RCC 7860 (cell line): ENCODE measurements at regions not wholly inside any gene's neighbourhood (a gene's known extent, or its start where the extent isn't known, plus 50 kb on each side); places are given as distances from the start of the nearest gene placed in this dataset.
"Not testable (repeated sequence)": the region's sequence is repeated elsewhere in the genome, so short reads cannot be mapped to it uniquely, and the experiment has no call there.

ENCODE experiments used
- DNase-seq: peaks from one replicate; pipeline ENCODE4 v3.0.0-alpha.2; 2015; ENCODE audit warnings: low spot score
- FAIRE-seq: peaks from 2 replicates; lab custom pipeline; 2012; peaks lifted over from hg19 to GRCh38; lab: Jason Lieb, UNC

- no peak for DNase-seq
Measured at GRCh38 chr12:74204236-74204635, 333.4 kb upstream of the ATXN7L3B start.

GRCh38 chr12:74227846-74228545 lies 309.6 kb upstream of the ATXN7L3B start:
- DNase-seq (no peak), FAIRE-seq (no peak)

More at GRCh38 chr12:74204236-74204635, 333.4 kb upstream of the ATXN7L3B start:
- no peak for FAIRE-seq

DNA sequence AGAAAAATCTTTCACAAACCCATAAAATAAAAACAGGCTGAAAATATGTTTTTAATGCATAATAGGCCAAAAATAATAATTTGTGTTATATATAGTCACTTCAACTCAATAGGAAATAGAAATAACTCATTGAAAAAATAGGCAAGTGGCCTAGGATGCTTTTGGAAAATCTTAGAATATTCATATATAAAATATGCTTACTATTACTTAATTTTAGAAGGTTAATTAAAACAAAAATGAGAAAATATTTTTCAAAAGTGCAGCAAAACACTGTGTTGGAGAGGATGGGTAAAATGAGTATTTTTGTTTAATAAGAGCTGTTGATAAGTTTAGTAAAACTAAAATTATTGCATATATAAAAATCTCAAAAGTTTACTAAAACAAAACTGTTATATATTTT lies 308.0 kb upstream of the ATXN7L3B start:
- FAIRE-seq (no peak), DNase-seq (no peak)

DNA sequence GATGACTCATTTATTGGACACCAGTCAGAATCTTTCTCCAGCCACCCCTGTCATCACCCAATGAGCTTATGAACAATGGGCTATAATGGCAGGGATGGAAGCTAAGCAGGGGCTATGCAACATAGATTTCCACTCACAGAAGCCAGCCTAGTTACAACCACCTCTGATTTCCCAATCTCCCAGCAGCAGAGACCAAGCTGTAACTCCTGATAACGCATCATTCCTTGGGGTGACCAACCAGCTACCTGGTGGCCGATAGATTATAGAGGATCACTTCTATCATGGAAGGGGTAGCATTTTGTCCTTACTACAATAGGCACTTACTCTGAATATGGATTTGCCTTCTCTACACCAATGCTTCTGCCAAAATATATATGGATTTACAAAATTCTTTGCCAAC lies 302.3 kb upstream of the ATXN7L3B start:
- FAIRE-seq (no peak), DNase-seq (no peak)

- no peak for DNase-seq
- FAIRE-seq = no peak
Measured at GRCh38 chr12:74241341-74241740, 296.3 kb upstream of the ATXN7L3B start.

GRCh38 chr12:74242088-74242487 lies 295.5 kb upstream of the ATXN7L3B start:
- FAIRE-seq = no peak
- no peak for DNase-seq

DNA sequence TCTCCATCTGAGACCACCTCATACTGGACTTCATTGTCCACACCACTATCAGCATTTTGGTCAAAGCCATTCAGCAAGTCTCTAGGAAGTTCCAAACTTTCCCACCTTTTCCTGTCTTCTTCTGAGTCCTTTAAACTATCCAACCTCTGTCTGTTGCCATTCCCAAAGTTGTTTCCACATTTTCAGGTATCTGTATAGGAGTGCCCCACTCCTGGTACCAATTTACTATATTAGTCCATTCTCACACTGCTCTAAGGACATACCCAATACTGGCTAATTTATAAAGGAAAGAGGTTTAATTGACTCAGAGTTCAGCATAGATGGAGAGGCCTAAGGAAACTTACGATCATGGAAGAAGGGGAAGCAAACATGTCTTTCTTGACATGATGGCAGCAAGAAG lies 292.2 kb upstream of the ATXN7L3B start:
- FAIRE-seq (no peak), DNase-seq (no peak)

GRCh38 chr12:74250891-74251290 lies 286.7 kb upstream of the ATXN7L3B start:
- DNase-seq (no peak), FAIRE-seq (no peak)

- FAIRE-seq, DNase-seq: not testable (repeated sequence)
Measured at GRCh38 chr12:74253826-74254225, 283.8 kb upstream of the ATXN7L3B start.

DNA sequence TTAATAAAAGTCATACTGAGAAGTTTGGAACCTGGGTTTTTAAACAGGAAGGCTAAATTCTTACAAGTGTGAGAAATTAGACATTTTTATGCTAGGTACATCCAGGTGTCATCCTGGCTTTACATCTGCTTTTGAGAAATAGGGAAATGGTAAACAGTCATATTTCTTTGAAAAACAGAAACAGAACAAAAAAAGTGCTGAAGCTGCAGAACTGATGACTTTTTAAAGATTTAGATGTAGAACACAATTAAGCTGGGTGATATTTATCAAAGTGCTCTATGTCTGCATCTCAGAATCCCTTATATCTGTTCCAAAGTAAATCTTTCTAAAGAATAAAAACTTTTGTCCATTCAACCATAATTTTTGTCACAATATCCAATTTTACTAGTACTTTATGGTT lies 282.9 kb upstream of the ATXN7L3B start:
- FAIRE-seq (no peak), DNase-seq (no peak)

- FAIRE-seq (no peak), DNase-seq (no peak)
Measured at GRCh38 chr12:74259199-74259598, 278.4 kb upstream of the ATXN7L3B start.

GRCh38 chr12:74264692-74265091 lies 272.9 kb upstream of the ATXN7L3B start:
- FAIRE-seq (no peak), DNase-seq (no peak)

DNA sequence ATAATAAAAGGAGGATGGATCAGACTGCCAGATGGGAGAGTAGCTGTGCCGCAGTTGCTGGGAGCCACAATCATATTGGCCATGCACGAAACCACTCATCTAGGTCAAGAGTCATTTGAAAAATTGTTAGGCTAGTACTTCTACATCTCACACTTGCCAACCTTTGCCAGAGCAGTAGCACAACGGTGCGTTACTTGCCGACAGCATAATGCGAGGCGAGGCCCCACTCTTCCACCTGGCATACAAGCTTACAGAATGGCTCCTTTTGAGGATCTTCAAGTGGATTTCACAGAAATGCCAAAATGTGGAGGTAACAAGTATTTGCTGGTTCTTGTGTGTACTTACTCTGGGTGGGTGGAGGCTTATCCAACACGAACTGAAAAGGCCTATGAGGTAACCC lies 268.3 kb upstream of the ATXN7L3B start:
- not testable (repeated sequence) for DNase-seq, FAIRE-seq

DNA sequence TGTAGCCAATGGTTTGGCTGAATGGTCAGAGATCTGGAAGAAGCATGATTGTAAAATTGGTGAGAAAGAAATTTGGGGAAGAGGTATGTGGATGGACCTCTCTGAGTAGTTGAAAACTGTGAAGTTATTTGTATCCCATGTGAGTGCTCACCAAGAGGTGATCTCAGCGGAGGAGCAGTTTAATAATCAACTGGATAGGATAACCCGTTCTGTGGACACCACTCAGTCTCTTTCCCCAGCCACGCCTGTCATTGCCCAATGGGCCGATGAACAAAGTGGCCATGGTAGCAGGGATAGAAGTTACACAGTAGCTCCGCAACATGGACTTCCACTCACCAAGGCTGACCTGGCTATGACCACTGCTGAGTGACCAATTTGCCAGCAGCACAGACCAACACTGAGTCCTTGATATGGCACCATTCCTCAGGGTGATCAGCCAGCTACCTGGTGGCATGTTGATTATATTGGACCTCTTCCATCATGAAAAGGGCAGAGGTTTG lies 257.4 kb upstream of the ATXN7L3B start:
- FAIRE-seq (no peak), DNase-seq (no peak)

GRCh38 chr12:74281401-74282180 lies 256.0 kb upstream of the ATXN7L3B start:
- DNase-seq, FAIRE-seq: not testable (repeated sequence)

DNA sequence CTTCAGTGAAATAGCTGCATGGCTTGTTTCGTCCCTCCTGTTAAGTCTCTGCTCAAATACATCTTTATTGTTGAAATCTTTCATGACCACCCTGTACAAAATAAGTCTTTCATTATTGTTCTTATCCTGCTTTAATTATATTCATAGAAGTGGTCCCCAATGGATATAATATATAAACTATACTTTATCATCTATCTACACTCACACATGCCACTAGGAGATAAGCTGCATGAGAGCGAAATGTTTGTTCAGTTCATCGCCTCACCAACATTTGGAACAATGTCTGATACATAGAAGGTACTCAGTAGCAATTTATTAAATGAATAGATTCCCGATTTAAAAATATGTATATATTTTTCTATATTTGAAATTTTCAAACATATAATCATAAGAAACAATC lies 254.0 kb upstream of the ATXN7L3B start:
- no peak for FAIRE-seq
- no peak for DNase-seq

- FAIRE-seq = no peak
- DNase-seq = no peak
Measured at GRCh38 chr12:74285773-74286172, 251.9 kb upstream of the ATXN7L3B start.

GRCh38 chr12:74286254-74286653 lies 251.4 kb upstream of the ATXN7L3B start:
- DNase-seq (no peak), FAIRE-seq (no peak)

DNA sequence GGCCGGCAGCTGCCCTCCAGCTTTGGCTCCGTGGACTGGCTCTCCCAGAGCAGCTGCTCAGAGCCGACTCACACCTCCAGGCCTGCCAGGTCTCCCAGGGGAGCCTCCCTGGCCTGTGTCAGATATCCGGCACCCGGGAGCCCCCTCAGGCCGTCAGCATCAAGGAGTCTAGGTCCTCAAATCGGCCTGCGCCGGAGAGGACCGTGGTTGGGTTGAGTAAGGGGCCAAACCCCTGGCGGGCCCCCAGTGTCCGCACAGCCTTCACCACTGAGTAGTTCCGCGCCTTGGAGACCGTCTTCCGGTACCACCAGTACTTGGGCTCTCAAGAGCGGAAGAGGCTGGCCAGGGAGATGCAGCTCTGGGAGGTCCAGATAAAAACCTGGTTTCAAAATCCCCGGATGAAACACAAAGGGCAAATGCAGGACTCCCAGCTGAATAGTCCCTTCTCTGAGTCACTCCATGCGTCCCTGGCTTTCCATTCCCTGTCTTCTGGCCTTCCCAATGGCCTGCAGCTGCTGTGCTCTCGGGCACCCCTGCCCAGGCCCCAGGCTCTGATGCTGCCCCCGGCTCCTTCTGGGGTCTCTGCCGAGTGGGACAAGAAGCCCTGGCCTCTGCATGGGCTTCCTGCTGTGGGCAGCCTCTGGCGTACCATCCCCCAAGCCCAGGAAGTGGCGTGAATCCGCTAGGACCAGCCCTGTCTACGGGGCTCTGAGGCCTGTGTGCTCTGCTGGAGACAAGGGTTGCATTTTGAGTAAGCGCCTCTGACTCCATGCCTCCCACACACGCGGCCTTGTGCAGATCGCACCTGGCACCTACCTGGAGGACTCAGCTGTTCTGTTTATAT lies 245.1 kb upstream of the ATXN7L3B start:
- FAIRE-seq (no peak), DNase-seq (no peak)

DNA sequence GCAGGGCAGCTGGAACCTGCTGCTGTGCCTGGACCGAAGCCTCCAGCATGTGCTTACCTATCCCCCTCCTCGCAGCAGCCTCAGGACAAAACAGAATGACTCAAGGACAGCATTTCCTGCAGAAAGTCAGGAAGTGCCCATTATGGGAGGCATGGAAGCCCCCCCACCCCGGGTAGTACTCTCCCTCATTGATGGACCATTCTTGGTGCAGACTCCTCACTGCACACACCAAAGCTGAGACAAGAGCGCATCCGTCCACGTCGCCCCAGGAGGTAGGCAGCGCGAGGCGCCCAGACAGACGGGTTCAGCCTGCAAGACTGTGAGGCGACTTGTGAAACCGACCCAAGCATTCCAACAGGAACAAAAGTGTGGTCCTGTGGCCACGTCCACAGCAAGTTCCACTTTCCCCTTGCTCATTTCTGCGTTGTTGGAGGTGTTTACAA lies 243.9 kb upstream of the ATXN7L3B start:
- FAIRE-seq (no peak), DNase-seq (no peak)

DNA sequence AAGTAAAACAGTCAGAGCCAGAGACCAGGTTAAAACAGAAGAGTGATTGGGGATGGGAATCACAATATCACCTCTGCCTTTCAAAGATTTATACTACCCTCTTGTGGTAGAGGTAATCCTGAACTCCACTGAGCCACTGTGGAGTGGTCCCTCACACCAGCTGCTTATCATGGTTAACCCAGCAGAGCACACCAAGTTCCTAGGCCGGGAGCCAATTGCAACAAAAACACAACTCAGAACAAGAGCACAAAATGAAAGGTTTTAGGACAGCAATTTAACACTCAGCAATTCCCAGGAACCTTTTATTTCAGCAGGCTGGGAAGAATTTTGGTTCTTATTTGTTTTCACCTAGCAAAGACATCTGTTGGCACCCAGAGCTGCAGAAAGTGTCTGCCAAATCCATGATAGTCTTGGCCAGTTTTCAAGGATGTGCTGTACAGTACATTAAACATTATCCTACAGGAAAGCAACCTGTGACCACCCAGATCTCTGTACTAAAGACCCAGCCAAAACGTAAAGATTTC lies 220.5 kb upstream of the ATXN7L3B start:
- DNase-seq (no peak), FAIRE-seq (no peak)
